HUES64 (cell line): ENCODE measurements at regions not wholly inside any gene's neighbourhood (a gene's known extent, or its start where the extent isn't known, plus 50 kb on each side); places are given as distances from the start of the nearest gene placed in this dataset.

Experiments used
- H3K27ac ChIP-seq: 2 replicates; pipeline ENCODE4 v1.7.0; 2013; ENCODE audit warnings: low read depth, low read length, inconsistent platforms
- H3K27me3 ChIP-seq: 2 replicates; pipeline ENCODE4 v1.6.1; 2013; ENCODE audit warnings: mild to moderate bottlenecking, low read length; ENCODE audit not compliant: insufficient read depth
- H3K36me3 ChIP-seq: 2 replicates; pipeline ENCODE4 v1.6.1; 2013; ENCODE audit warnings: mild to moderate bottlenecking, low read length; ENCODE audit not compliant: insufficient read depth
- H3K4me1 ChIP-seq: 2 replicates; pipeline ENCODE4 v1.6.1; 2013; ENCODE audit warnings: mild to moderate bottlenecking, low read length, moderate library complexity; ENCODE audit not compliant: insufficient read depth
- H3K4me3 ChIP-seq: 2 replicates; pipeline ENCODE4 v1.5.1; 2013; ENCODE audit warnings: mild to moderate bottlenecking, low read length, moderate library complexity
- H3K9ac ChIP-seq: 2 replicates; pipeline ENCODE4 v1.6.1; 2013; ENCODE audit warnings: mild to moderate bottlenecking, low read depth, low read length
- H3K9me3 ChIP-seq: 2 replicates; pipeline ENCODE4 v1.6.1; 2013; ENCODE audit warnings: low read depth, low read length; ENCODE audit not compliant: insufficient read depth
- WGBS: fragments of 150-250, 120-280 bp; methylation state at CpG from one replicate; pipeline ENCODE4 v1.1.7; 2013; ENCODE audit warnings: missing lambda C conversion rate; 5-methylcytosine and 5-hydroxymethylcytosine counted together

DNA sequence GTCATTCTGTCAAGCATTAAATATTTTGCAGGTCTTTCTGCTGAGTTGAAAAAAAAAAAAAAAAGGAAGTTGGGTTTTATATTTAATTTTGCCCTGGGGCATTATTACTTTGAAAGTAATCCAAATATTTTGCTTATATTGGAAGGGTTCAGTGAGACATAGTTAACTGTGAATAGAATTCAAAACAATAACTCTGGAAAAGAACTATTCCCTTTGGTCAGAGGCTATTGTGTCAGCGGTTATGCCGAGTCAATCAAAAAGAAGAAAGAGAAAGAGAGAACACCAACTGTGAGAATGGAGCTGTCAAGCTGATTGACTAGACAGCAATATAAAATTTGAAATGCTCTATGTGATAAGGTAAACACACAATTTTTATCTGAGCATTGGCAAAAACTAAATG is 761.7 kb downstream of the ADGRL2 start:
- Histone ChIP-seq H3K9ac (no peak overlapping the region), H3K4me3 (no peak overlapping the region), H3K27me3 (no peaks in the 10 kb centered on the region), H3K27ac (no peak overlapping the region), H3K9me3 (no peaks in the 10 kb centered on the region), H3K4me1 (peaks cover 30% of the 10 kb centered on the region), H3K36me3 (no peaks in the 10 kb centered on the region)
- WGBS: 95% methylated on average over 2 of the region's 2 CpGs

DNA sequence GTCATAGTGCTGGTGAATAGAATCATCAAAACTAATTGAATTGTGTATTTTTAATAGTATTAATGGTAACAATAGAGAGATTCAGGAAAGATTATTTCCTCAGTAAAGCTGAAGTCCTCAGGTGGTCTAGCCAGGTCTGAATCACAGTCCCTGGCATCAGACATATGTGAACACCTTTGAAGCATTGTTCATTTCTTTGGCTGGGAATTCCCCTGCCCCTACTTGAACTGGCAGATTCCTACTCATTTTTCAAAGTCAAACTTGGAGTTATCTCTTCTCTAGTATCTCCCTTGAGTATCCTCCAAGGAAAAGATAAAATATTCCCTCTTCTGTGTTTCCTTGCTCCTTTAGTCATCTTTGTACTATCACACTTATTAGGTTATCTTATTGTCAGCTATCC is 759.8 kb downstream of the ADGRL2 start:
- Histone ChIP-seq H3K27ac (no peak overlapping the region), H3K9me3 (no peaks in the 10 kb centered on the region), H3K9ac (no peak overlapping the region), H3K36me3 (no peaks in the 10 kb centered on the region), H3K4me1 (peaks cover 26% of the 10 kb centered on the region), H3K27me3 (no peaks in the 10 kb centered on the region), H3K4me3 (no peak overlapping the region)

DNA sequence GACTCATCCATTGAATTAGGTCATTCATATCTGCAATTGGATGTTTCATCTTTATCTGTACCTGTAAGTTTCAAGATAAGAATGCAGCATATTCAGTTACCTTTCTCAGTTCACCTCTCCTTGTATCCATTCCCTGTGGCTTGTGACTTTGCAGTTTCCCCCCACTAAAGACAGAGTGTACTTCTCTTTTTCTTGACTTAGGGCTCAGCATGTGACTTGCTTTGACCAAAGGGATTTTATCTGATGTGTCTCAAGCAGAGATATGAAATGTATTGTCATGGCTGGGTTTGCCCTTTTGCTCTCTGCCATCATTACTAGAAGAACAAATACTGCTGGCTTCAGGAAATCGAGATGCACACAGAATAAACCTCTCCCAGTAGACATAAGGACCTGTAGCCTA is 754.8 kb downstream of the ADGRL2 start:
- Histone ChIP-seq H3K9me3 (no peaks in the 10 kb centered on the region), H3K4me3 (no peak overlapping the region), H3K27ac (no peak overlapping the region), H3K4me1 (no peaks in the 10 kb centered on the region), H3K36me3 (no peaks in the 10 kb centered on the region), H3K9ac (no peak overlapping the region), H3K27me3 (no peaks in the 10 kb centered on the region)
- WGBS: 93% methylated on average over 1 of the region's 1 CpG

DNA sequence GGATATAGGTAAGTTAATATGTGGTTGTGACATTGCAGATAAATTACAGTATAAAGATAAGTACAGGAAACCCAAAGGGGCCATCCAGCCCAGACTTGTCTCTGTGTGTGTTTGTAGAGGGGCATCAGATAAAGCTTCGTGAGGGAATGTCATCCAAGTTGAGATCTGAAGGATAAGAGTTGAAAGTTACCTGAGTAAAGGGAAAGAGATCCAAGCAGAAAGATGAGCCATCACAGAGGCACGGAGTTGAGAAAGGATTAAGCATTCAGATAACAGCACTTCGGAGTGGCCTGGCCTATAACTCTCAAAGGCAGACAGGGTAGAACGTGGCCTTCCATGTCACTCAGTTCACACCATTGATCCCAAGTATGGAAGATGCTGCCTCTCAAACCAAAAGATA is 749.1 kb downstream of the ADGRL2 start:
- 92% methylated on average over 4 of the region's 4 CpGs for WGBS
- Histone ChIP-seq H3K4me1 (no peaks in the 10 kb centered on the region), H3K27me3 (no peaks in the 10 kb centered on the region), H3K4me3 (no peak overlapping the region), H3K9me3 (no peaks in the 10 kb centered on the region), H3K27ac (no peak overlapping the region), H3K36me3 (no peaks in the 10 kb centered on the region), H3K9ac (no peak overlapping the region)

DNA sequence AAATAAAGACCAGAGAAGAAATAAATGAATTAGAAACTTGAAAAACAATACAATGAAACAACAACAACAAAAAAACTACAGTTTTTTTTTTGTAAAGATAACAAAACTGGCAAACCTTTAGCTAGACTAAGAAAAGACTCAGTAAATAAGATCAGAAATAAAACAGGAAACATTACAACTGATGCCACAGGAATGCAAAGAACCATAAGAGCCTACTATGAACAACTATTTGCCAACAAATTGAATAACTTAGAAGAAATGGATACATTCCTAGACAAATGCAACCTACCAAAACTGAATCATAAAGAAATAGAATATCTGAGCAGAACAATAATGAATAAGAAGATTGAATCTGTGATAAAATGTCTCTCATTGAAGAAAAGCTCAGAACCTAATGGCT is 742.0 kb downstream of the ADGRL2 start:
- no peak overlapping the region for H3K4me3 ChIP-seq
- no peak overlapping the region for H3K9ac ChIP-seq
- H3K4me1 ChIP-seq: no peaks in the 10 kb centered on the region
- no peaks in the 10 kb centered on the region for H3K9me3 ChIP-seq
- no peaks in the 10 kb centered on the region for H3K27me3 ChIP-seq
- H3K27ac ChIP-seq: no peak overlapping the region
- no peaks in the 10 kb centered on the region for H3K36me3 ChIP-seq

DNA sequence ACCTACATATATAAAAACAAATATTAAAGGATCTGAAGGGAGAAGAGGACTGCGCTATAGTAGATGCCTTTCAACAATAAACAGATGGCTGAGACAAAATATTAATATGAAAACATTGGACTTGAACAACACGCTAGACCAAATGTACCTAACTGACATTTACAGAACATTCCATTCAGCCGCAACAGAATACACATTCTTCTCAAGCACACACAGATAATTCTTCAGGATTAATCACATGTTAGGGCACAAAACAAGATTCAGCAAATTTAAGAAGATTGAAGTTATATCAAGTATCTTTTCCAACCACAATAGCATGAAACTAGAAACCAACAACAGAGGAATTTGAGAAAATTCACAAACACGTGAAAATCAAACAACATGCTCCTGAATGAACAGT is 741.4 kb downstream of the ADGRL2 start:
- no peak overlapping the region for H3K9ac ChIP-seq
- H3K4me1 ChIP-seq: no peaks in the 10 kb centered on the region
- H3K27ac ChIP-seq: no peak overlapping the region
- 89% methylated on average over 3 of the region's 4 CpGs for WGBS
- H3K4me3 ChIP-seq: no peak overlapping the region
- H3K36me3 ChIP-seq: no peaks in the 10 kb centered on the region
- no peaks in the 10 kb centered on the region for H3K9me3 ChIP-seq
- H3K27me3 ChIP-seq: no peaks in the 10 kb centered on the region

DNA sequence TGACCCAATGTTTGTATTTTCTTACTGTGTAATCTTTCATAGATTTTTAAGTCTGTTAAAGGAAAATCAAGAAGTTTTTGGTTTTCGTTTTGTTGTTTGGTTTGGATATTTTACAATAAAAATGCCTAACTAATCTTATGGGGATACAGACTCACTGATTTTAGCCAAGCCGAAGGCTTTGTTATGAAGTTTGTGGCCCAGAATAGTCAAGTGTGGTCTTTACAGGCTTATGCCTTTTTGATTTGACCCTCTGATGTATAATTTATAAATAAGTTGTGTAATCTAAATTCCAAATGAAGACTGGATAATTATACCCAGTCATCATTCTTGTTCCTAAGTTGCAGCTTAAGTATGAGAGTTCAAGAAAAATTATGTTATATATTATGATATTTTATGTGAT is 739.3 kb downstream of the ADGRL2 start:
- H3K9me3 ChIP-seq: peaks cover 5% of the 10 kb centered on the region
- no peak overlapping the region for H3K27ac ChIP-seq
- no peak overlapping the region for H3K9ac ChIP-seq
- H3K4me1 ChIP-seq: no peaks in the 10 kb centered on the region
- WGBS: 100% methylated on average over 2 of the region's 2 CpGs
- no peak overlapping the region for H3K4me3 ChIP-seq
- no peaks in the 10 kb centered on the region for H3K36me3 ChIP-seq
- H3K27me3 ChIP-seq: no peaks in the 10 kb centered on the region

DNA sequence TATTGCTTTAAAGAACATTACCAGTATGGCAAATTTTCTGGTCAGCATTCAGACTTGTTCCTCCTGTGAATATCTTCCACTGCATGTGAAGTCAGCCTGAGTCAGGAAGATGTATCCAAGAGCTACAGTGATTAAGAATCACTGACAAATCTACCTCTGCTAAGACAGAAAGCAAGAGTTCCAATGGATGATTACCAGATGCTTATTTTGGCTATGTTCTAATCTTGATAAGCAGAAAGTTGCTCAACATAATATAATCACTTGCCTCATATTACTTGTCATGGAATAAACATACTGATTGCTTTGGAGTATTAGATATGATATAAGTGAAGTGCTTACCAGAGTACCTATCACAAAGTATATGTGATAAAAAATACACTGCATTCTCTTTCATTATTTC is 738.1 kb downstream of the ADGRL2 start:
- Histone ChIP-seq H3K27me3 (no peaks in the 10 kb centered on the region), H3K4me1 (no peaks in the 10 kb centered on the region), H3K9me3 (peaks cover 8% of the 10 kb centered on the region), H3K9ac (no peak overlapping the region), H3K36me3 (no peaks in the 10 kb centered on the region), H3K4me3 (no peak overlapping the region), H3K27ac (no peak overlapping the region)

DNA sequence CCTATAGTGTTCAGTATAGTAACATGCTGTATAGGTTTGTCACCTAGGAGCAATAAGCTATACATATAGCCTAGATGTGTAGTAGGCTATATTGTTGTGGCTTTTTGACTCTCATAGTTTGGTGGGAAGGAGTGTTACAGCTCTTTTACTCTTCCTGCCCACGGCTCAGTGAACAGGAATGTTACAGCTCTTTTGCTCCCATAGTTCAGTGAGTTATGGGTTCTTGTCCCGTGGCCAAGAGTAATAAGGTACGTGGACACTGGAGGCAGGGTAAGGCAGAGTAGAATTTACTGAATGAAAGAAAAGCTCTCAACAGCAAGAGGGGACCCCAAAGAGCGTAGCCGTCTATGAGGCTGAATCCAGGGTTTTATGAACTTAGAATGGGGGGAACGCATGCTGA is 734.3 kb downstream of the ADGRL2 start:
- H3K27me3 ChIP-seq: no peaks in the 10 kb centered on the region
- no peak overlapping the region for H3K27ac ChIP-seq
- H3K4me3 ChIP-seq: no peak overlapping the region
- H3K9ac ChIP-seq: no peak overlapping the region
- H3K36me3 ChIP-seq: no peaks in the 10 kb centered on the region
- WGBS: 95% methylated on average over 6 of the region's 6 CpGs
- H3K4me1 ChIP-seq: no peaks in the 10 kb centered on the region
- H3K9me3 ChIP-seq: peaks cover 16% of the 10 kb centered on the region

DNA sequence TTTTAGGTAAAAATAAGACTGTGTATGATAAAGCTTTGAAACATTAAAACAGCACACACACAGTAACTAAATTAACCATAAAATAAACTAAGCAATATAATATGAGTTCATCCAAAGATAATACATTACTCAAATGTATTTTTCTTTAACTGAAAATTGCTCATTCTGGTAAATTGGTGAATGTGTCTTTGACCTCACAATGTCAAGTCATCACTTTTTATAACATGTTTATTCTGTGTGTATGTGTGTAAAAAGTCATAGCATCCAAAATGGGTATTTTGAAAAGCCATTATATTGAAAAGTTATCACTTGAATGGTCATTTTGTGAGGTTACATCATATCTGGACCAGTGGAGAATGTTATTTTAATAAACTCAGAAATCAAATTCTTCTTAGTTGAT is 724.6 kb downstream of the ADGRL2 start:
- peaks cover 12% of the 10 kb centered on the region; the same call in 1 of the 2 replicates for H3K9me3 ChIP-seq
- H3K27me3 ChIP-seq: no peaks in the 10 kb centered on the region
- H3K4me3 ChIP-seq: no peak overlapping the region
- no peak overlapping the region for H3K27ac ChIP-seq
- H3K9ac ChIP-seq: no peak overlapping the region
- no peaks in the 10 kb centered on the region for H3K36me3 ChIP-seq
- no peaks in the 10 kb centered on the region for H3K4me1 ChIP-seq

DNA sequence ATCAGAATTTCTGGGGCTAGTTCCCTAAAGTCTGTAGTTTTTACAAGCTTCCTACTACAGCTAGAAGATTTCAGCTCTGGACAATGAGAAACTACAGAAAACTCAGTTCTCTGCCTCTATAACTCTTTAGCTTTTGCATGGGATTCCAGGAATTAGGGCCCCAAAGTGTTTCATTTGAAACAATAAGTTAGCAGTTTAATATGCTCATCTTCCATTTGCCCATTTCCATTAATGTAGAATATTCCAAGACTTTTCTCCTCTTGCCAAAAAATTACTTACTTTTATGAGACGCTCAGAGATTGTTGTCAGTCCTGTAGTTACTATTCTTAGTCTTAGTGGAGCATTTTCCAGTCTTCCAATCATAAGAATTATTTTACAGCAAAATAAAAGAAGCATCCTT is 719.9 kb downstream of the ADGRL2 start:
- H3K36me3 ChIP-seq: no peaks in the 10 kb centered on the region
- H3K27ac ChIP-seq: no peak overlapping the region
- H3K4me1 ChIP-seq: 0 out of 2 replicates have a peak, but pooled peaks cover 7% of the 10 kb centered on the region
- H3K4me3 ChIP-seq: no peak overlapping the region
- no peaks in the 10 kb centered on the region for H3K27me3 ChIP-seq
- H3K9me3 ChIP-seq: no peaks in the 10 kb centered on the region
- WGBS: 100% methylated on average over 1 of the region's 1 CpG
- H3K9ac ChIP-seq: no peak overlapping the region

DNA sequence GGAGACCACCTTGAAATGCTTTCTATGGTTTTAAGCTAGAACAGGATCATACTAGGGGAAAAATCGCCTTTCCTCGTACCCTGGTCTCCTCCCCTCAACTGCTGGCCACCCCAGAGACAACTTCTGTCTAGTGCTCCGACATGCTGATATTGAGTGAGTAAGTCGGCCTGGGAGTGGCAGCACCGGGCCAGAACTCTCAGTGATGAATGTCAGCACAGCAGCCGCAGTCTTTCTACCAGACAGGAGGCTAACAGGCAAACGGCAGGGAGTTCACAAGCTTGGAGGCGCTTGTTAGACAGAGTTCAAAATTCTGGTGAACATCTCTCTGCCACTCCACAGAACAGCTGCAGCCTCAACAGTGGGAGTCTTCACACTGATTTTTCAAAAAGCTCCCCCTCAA is 716.9 kb downstream of the ADGRL2 start:
- Histone ChIP-seq H3K4me3 (no peak overlapping the region), H3K36me3 (no peaks in the 10 kb centered on the region), H3K27me3 (no peaks in the 10 kb centered on the region), H3K9ac (no peak overlapping the region), H3K9me3 (no peaks in the 10 kb centered on the region), H3K4me1 (0 out of 2 replicates have a peak, but pooled peaks cover 7% of the 10 kb centered on the region), H3K27ac (no peak overlapping the region)
- 63% methylated on average over 8 of the region's 8 CpGs for WGBS
